Calu3 (cell line): ENCODE measurements at regions not wholly inside any gene's neighbourhood (a gene's known extent, or its start where the extent isn't known, plus 50 kb on each side); places are given as distances from the start of the nearest gene placed in this dataset.

Experiments used
- BruUV-seq: library from RNA; stranded (reverse); fragments of 400-500 nt; replicated peaks from 2 replicates; lab custom pipeline; 2021; lab: Mats Ljungman, UMichigan
- CTCF ChIA-PET: fragments of 300-600 bp; sonication (Branson Sonifier 250); formaldehyde crosslinking; loops from one replicate; lab custom pipeline; 2022; ENCODE audit warnings: antibody characterized with exemption; lab: Charles Lee
- DNase-seq: peaks from one replicate; pipeline ENCODE4 v3.0.0; 2022
- H3K27ac Mint-ChIP-seq: one replicate; pipeline ENCODE4 v1.8.0; 2022; ENCODE audit warnings: mixed read lengths; ENCODE audit not compliant: unreplicated experiment
- H3K27me3 Mint-ChIP-seq: one replicate; pipeline ENCODE4 v1.8.0; 2022; ENCODE audit warnings: mixed read lengths; ENCODE audit not compliant: unreplicated experiment
- H3K36me3 Mint-ChIP-seq: one replicate; pipeline ENCODE4 v1.8.0; 2022; ENCODE audit warnings: mild to moderate bottlenecking, moderate library complexity, mixed read lengths; ENCODE audit not compliant: insufficient read depth, unreplicated experiment
- H3K4me1 Mint-ChIP-seq: one replicate; pipeline ENCODE4 v1.8.0; 2022; ENCODE audit warnings: mild to moderate bottlenecking, low read depth, mixed read lengths; ENCODE audit not compliant: unreplicated experiment
- H3K4me3 Mint-ChIP-seq: one replicate; pipeline ENCODE4 v1.8.0; 2022; ENCODE audit warnings: mild to moderate bottlenecking, low read depth, moderate library complexity, mixed read lengths; ENCODE audit not compliant: unreplicated experiment
- H3K9me3 Mint-ChIP-seq: one replicate; pipeline ENCODE4 v1.8.0; 2022; ENCODE audit warnings: low read depth, mixed read lengths; ENCODE audit not compliant: unreplicated experiment
- intact Hi-C: fragments of 100-400 bp; cut with micrococcal nuclease; formaldehyde crosslinking; loops from one replicate; pipeline ENCODE4 v1.10.0; 2022; ENCODE audit not compliant: unreplicated experiment
- TF ChIP-seq, protein P1 (sequence below): fragments of 200-600 bp; IDR thresholded peaks from one replicate; pipeline ENCODE4 v1.8.0; 2022; ENCODE audit warnings: antibody characterized with exemption; ENCODE audit not compliant: unreplicated experiment

DNA sequence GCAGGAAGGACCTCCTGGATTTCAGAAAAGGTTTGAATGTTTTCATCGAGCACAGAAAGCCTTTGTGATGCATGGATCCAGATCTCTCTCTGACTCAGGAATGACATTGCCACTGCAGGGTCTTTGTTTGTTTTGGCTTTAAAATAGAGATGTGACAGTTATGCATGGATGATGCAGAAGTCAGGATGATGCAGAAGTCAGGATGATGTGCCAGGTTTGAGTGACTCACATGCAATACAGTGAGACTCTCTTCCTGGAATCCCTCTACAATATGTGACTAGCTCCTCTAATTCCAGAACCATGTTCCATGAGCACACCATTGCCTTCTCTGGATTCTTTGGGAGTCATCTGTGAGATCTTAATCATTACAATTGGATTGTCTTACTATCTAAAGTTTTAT, 177.9 kb upstream of the RAB6C start:
- TF ChIP-seq, protein P1, sequence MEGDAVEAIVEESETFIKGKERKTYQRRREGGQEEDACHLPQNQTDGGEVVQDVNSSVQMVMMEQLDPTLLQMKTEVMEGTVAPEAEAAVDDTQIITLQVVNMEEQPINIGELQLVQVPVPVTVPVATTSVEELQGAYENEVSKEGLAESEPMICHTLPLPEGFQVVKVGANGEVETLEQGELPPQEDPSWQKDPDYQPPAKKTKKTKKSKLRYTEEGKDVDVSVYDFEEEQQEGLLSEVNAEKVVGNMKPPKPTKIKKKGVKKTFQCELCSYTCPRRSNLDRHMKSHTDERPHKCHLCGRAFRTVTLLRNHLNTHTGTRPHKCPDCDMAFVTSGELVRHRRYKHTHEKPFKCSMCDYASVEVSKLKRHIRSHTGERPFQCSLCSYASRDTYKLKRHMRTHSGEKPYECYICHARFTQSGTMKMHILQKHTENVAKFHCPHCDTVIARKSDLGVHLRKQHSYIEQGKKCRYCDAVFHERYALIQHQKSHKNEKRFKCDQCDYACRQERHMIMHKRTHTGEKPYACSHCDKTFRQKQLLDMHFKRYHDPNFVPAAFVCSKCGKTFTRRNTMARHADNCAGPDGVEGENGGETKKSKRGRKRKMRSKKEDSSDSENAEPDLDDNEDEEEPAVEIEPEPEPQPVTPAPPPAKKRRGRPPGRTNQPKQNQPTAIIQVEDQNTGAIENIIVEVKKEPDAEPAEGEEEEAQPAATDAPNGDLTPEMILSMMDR = no peak
- intact Hi-C loops = no loop called here
- no TSS peak for BruUV-seq
- H3K4me3 Mint-ChIP-seq = no peak overlapping the region
- no peaks in the 10 kb centered on the region for H3K4me1 Mint-ChIP-seq
- peaks cover 28% of the 10 kb centered on the region for H3K27me3 Mint-ChIP-seq
- CTCF ChIA-PET = no interaction called here
- H3K27ac Mint-ChIP-seq = no peak overlapping the region
- H3K9me3 Mint-ChIP-seq = peaks cover 2% of the 10 kb centered on the region
- no peak for DNase-seq
- H3K36me3 Mint-ChIP-seq = no peaks in the 10 kb centered on the region

DNA sequence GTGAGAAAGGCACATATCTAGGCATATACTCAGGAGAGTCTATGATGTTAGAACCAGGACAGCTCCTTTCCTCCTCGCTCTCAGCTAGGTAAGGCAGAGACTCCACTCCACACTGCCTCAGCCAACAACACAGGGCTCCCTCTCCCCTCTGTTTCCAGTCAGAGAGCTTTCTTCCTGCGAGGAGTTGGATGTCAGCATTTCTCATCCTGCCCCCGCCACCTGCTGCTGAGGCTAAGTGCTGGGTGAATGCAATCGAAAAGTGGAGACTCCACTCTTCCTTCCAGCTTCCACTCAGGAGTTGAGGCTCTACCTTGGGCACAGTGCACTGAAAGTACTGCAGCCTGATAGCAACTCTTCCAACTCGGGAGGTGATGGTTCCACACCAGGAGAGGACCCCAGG, 177.2 kb upstream of the RAB6C start:
- H3K4me1 Mint-ChIP-seq = no peaks in the 10 kb centered on the region
- H3K36me3 Mint-ChIP-seq = no peaks in the 10 kb centered on the region
- peaks cover 5% of the 10 kb centered on the region for H3K9me3 Mint-ChIP-seq
- DNase-seq = no peak
- H3K27me3 Mint-ChIP-seq = peaks cover 28% of the 10 kb centered on the region
- H3K4me3 Mint-ChIP-seq = no peak overlapping the region
- CTCF ChIA-PET = no interaction called here
- TF ChIP-seq, protein P1 = no peak
- BruUV-seq = no TSS peak
- intact Hi-C loops = no loop called here
- no peak overlapping the region for H3K27ac Mint-ChIP-seq

DNA sequence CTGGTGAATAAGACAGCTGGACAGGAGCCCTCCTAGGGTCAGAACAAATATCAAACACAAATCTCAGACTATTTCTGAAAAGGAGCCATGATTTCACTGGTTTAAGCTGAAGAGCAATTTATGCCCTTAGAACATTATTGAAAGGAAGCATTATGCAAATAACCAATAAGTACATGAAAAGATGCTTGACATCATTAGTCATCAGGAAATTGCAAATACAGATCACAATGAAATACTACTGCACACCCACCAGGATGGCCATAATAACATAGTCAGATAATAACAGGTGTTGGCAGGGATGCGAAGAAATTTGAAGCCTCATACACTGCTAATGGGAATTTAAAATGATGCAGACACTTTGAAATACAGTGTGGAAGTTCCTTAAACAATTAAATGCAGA, 176.4 kb upstream of the RAB6C start:
- TF ChIP-seq, protein P1 = no peak
- no peak for DNase-seq
- Mint-ChIP-seq H3K9me3 (peaks cover 5% of the 10 kb centered on the region), H3K27ac (no peak overlapping the region), H3K4me1 (no peaks in the 10 kb centered on the region), H3K4me3 (no peak overlapping the region), H3K27me3 (peaks cover 28% of the 10 kb centered on the region), H3K36me3 (no peaks in the 10 kb centered on the region)
- intact Hi-C loops = no loop called here
- CTCF ChIA-PET = no interaction called here
- no TSS peak for BruUV-seq

DNA sequence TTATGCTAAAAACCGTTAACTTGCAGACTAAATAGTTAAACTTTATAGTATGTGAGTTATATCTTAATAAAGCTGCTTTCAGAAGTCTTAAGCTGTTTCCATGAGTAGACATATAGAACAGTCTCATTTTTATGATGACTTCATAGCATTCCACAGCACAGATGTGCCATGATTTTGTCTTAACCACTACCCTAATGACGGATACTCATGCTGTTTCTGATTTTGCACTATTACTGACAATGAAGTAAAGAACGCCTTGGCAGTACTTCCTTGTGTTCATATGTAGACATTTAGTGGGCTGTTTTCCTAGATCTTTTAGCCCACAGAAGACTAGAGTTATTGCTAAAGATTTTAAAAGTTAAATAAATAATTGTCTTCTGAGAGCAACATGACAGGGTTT, 175.6 kb upstream of the RAB6C start:
- intact Hi-C loops = no loop called here
- Mint-ChIP-seq H3K9me3 (peaks cover 7% of the 10 kb centered on the region), H3K4me3 (no peak overlapping the region), H3K27me3 (peaks cover 28% of the 10 kb centered on the region), H3K4me1 (no peaks in the 10 kb centered on the region), H3K27ac (no peak overlapping the region), H3K36me3 (no peaks in the 10 kb centered on the region)
- CTCF ChIA-PET = no interaction called here
- no TSS peak for BruUV-seq
- TF ChIP-seq, protein P1 = no peak
- no peak for DNase-seq
